ENCODE measurements at regions not wholly inside any gene's neighbourhood (a gene's known extent, or its start where the extent isn't known, plus 50 kb on each side); places are given as distances from the start of the nearest gene placed in this dataset.

- no peak for TF ChIP-seq POLR2AphosphoS5 (IDR thresholded peaks at IDR 0.05)
- TF ChIP-seq POLR2A (IDR thresholded peaks at IDR 0.05): no peak
Measured at GRCh38 chr17:77443748-77444260, 303.0 kb downstream of the SEC14L1 start.

All from upper lobe of left lung (tissue), 4 donors.